H1 (cell line): ENCODE measurements at regions not wholly inside any gene's neighbourhood (a gene's known extent, or its start where the extent isn't known, plus 50 kb on each side); places are given as distances from the start of the nearest gene placed in this dataset.

Experiments
- EGR1 ChIP-seq: IDR thresholded peaks from 2 replicates; pipeline ENCODE4 v1.6.1; 2011; ENCODE audit warnings: low read depth, low read length, borderline replicate concordance
- KDM1A ChIP-seq: fragments of 200-600, 300-600 bp; sonication (generic); IDR thresholded peaks from 2 replicates; pipeline ENCODE4 v1.7.1; 2016; ENCODE audit warnings: mild to moderate bottlenecking, low read length, borderline replicate concordance
- SIRT6 ChIP-seq: IDR thresholded peaks from one replicate; pipeline ENCODE4 v1.7.1; 2012; ENCODE audit warnings: low read length, inconsistent platforms
- TBP ChIP-seq: IDR thresholded peaks from 2 replicates; pipeline ENCODE4 v1.6.1; 2011; ENCODE audit warnings: low read depth, low read length, improper control_type of control experiment
- YY1 ChIP-seq: IDR thresholded peaks from 2 replicates; pipeline ENCODE4 v1.6.1; 2011; ENCODE audit warnings: low read depth, mild to moderate bottlenecking, low read length
- TF ChIP-seq, protein P1 (sequence below): fragments of 300-600 bp; sonication (generic); IDR thresholded peaks from 2 replicates; pipeline ENCODE4 v1.7.1; 2012; ENCODE audit warnings: low read length, moderate library complexity, mild to moderate bottlenecking, inconsistent platforms; ENCODE audit not compliant: insufficient replicate concordance

DNA sequence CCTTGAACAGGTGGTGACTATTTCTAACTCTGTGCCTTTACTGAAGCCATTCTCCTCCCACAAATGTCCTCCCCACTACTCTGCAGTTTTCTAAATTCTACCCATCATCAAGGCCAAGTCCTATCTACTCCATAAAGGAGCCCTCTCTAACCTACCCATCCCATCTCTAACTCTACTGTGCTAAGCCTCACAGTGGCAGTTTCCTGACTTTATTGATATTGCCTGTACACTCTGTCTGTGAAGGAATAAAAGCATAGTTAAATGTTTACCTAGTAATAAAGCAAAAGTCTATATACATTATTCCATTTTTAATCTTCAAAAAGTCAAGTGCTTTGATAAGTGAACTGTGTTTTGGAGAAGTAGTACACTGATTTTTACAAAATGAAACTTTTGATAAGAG lies 178.4 kb upstream of the HMCN1 start (continued):
- TF ChIP-seq, protein P1, sequence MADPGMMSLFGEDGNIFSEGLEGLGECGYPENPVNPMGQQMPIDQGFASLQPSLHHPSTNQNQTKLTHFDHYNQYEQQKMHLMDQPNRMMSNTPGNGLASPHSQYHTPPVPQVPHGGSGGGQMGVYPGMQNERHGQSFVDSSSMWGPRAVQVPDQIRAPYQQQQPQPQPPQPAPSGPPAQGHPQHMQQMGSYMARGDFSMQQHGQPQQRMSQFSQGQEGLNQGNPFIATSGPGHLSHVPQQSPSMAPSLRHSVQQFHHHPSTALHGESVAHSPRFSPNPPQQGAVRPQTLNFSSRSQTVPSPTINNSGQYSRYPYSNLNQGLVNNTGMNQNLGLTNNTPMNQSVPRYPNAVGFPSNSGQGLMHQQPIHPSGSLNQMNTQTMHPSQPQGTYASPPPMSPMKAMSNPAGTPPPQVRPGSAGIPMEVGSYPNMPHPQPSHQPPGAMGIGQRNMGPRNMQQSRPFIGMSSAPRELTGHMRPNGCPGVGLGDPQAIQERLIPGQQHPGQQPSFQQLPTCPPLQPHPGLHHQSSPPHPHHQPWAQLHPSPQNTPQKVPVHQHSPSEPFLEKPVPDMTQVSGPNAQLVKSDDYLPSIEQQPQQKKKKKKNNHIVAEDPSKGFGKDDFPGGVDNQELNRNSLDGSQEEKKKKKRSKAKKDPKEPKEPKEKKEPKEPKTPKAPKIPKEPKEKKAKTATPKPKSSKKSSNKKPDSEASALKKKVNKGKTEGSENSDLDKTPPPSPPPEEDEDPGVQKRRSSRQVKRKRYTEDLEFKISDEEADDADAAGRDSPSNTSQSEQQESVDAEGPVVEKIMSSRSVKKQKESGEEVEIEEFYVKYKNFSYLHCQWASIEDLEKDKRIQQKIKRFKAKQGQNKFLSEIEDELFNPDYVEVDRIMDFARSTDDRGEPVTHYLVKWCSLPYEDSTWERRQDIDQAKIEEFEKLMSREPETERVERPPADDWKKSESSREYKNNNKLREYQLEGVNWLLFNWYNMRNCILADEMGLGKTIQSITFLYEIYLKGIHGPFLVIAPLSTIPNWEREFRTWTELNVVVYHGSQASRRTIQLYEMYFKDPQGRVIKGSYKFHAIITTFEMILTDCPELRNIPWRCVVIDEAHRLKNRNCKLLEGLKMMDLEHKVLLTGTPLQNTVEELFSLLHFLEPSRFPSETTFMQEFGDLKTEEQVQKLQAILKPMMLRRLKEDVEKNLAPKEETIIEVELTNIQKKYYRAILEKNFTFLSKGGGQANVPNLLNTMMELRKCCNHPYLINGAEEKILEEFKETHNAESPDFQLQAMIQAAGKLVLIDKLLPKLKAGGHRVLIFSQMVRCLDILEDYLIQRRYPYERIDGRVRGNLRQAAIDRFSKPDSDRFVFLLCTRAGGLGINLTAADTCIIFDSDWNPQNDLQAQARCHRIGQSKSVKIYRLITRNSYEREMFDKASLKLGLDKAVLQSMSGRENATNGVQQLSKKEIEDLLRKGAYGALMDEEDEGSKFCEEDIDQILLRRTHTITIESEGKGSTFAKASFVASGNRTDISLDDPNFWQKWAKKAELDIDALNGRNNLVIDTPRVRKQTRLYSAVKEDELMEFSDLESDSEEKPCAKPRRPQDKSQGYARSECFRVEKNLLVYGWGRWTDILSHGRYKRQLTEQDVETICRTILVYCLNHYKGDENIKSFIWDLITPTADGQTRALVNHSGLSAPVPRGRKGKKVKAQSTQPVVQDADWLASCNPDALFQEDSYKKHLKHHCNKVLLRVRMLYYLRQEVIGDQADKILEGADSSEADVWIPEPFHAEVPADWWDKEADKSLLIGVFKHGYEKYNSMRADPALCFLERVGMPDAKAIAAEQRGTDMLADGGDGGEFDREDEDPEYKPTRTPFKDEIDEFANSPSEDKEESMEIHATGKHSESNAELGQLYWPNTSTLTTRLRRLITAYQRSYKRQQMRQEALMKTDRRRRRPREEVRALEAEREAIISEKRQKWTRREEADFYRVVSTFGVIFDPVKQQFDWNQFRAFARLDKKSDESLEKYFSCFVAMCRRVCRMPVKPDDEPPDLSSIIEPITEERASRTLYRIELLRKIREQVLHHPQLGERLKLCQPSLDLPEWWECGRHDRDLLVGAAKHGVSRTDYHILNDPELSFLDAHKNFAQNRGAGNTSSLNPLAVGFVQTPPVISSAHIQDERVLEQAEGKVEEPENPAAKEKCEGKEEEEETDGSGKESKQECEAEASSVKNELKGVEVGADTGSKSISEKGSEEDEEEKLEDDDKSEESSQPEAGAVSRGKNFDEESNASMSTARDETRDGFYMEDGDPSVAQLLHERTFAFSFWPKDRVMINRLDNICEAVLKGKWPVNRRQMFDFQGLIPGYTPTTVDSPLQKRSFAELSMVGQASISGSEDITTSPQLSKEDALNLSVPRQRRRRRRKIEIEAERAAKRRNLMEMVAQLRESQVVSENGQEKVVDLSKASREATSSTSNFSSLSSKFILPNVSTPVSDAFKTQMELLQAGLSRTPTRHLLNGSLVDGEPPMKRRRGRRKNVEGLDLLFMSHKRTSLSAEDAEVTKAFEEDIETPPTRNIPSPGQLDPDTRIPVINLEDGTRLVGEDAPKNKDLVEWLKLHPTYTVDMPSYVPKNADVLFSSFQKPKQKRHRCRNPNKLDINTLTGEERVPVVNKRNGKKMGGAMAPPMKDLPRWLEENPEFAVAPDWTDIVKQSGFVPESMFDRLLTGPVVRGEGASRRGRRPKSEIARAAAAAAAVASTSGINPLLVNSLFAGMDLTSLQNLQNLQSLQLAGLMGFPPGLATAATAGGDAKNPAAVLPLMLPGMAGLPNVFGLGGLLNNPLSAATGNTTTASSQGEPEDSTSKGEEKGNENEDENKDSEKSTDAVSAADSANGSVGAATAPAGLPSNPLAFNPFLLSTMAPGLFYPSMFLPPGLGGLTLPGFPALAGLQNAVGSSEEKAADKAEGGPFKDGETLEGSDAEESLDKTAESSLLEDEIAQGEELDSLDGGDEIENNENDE = no peak
- TF ChIP-seq TBP (no peak), EGR1 (no peak), KDM1A (no peak), SIRT6 (no peak), YY1 (no peak)
